ENCODE measurements at regions not wholly inside any gene's neighbourhood (a gene's known extent, or its start where the extent isn't known, plus 50 kb on each side); places are given as distances from the start of the nearest gene placed in this dataset.

- no peak for DNase-seq (ENCODE audit: low read depth in 3 of 3)
Observed at GRCh38 chr2:226213717-226214116, 585.9 kb downstream of the IRS1 start.

DNA sequence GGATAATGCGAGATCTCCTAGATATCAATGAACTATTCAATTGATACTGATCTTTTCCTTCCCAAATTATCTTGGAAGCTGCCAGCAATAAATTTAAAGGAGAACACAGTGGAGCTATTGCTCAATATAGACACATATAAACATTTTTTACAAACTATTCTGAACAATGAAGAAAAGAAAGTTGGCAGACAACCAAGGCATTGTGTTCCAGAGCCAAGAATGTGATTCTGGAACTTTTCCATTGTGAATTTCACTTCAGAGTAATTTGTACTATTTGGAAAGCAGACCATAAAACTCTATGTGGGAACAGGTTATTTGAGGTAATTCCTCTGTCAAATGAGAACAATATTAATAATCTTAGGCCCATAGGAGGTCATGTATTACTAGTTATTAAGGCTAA, 588.2 kb downstream of the IRS1 start:
- no peak for DNase-seq (ENCODE audit: low read depth in 3 of 3)

GRCh38 chr2:226208726-226209125, 590.9 kb downstream of the IRS1 start:
- no peak for DNase-seq (ENCODE audit: low read depth in 3 of 3)

DNA sequence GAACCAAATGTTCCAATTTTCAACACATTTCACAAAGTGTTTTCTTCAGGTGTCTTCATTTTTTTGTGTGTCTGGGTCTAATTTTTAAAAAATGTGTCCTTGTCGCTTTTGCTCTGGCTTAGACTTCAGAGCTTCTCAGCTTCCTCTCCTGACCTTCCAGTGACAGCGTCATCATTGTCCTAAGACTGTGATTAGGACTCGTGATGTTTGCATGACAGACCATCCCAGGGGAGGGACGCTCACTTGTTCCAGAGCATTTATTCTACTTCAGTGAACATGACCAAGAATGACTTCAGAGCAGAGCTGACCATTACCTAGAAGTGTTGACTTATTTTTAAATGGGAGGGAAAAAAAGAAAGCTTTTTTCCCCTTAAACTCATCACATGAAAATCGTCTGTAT, 591.9 kb downstream of the IRS1 start:
- no peak for DNase-seq (ENCODE audit: low read depth in 3 of 3)

GRCh38 chr2:226199555-226199954, 600.1 kb downstream of the IRS1 start:
- no peak for DNase-seq (ENCODE audit: low read depth in 3 of 3)

GRCh38 chr2:226198956-226199355, 600.7 kb downstream of the IRS1 start:
- no peak for DNase-seq (ENCODE audit: low read depth in 3 of 3)

DNA sequence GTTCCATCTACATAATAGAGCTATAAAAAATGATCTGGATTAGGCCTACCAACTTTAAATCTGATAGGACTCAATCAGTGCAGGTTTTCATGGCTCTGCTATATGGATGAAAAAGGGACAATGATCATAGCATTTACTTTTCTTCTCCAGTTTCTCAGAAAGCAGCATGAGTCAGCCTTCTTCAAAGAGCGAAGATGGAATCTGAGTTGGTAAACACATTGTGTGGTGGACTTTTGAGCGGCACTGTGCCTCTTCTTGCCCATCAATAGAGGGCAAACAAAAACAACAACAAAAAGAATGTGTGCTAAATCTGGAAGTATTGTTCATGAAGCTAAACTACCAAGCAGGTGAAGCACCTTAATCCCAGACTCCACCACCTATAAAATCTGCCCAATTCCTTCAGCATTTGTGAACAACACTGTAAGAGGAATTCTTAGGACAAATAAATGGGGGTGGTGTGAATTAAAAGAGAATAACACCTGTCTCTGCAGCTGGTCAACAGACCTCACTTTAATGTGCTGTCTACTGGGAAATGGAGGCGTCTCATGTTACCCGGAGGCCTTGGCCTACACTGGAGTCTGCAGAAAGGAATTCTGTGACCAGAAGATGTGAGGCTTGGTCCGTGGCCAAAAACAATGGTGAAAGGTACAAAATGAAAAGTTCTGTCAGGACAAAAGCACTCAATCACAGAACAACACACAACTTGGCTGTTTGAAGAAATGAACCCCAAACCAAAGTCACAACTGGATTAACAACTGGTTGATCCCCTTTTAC, 609.0 kb downstream of the IRS1 start:
- no peak for DNase-seq (ENCODE audit: low read depth in 3 of 3)

- no peak for DNase-seq (ENCODE audit: low read depth in 3 of 3)
Observed at GRCh38 chr2:226189061-226189460, 610.6 kb downstream of the IRS1 start.

DNA sequence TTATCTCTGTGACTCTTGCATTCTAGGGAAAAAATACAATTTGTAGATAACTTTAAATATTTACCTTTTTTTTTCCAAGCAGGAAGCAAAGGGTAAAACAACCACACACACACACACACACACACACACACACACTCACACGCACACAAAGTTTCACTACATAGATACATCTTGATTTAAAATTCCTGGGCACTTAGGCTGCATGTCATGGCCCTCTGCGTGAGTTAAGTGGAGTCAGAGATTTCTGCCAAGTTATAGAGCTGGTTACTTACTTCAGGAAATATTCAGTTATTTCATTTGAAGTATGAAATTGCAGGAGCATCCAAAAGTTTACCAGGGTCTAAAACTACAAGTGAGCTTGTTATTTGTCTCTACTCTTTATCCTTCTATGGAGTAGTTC, 612.0 kb downstream of the IRS1 start:
- DNase-seq (ENCODE audit: low read depth in 3 of 3) = no peak

GRCh38 chr2:226187156-226187555, 612.5 kb downstream of the IRS1 start:
- DNase-seq (ENCODE audit: low read depth in 3 of 3) = no peak

- DNase-seq (ENCODE audit: low read depth in 3 of 3) = no peak
Observed at GRCh38 chr2:226185616-226186211, 613.9 kb downstream of the IRS1 start.

- DNase-seq (ENCODE audit: low read depth in 3 of 3) = no peak
Observed at GRCh38 chr2:226184940-226185615, 614.5 kb downstream of the IRS1 start.

GRCh38 chr2:226184540-226184939, 615.1 kb downstream of the IRS1 start:
- DNase-seq (ENCODE audit: low read depth in 3 of 3) = no peak

GRCh38 chr2:226183550-226183949, 616.1 kb downstream of the IRS1 start:
- DNase-seq (ENCODE audit: low read depth in 3 of 3) = no peak

DNA sequence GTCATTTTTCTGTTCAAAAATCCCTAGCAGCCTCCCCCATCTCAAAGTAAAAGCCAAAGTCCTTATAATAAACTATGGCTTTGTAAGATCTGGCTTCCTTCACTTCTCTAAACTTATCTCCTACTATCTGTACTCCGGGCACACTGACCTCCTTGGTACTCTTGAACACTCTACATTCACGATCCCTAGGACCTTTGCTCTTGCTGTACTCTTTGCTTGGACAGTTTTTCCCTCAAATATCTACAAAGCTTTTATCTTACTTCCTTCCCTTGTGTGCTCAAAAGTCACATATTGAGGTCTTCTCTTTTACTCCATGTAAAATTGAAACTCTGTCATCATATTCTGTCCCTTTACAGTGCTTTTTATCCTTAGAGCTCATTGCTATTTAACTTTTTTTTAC, 616.6 kb downstream of the IRS1 start:
- no peak for DNase-seq (ENCODE audit: low read depth in 3 of 3)

DNA sequence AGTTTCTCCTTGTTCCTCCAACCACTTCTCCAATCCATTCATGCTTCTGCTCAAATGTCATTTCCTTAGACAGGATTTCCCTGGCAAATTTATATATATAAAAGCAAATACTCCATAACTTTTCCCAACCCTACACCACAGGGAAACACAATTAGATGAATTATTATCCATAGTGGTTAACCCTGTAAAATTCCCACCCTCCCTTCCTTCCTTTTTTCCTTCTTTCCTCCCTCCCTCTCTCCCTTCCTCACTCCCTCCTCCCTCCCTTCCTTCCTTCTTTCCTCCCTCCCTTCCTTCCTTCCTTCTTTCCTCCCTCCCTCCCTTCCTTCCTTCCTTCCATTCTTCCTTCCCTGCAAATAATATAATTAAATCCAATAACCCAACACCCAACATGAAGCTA, 617.7 kb downstream of the IRS1 start:
- DNase-seq (ENCODE audit: low read depth in 3 of 3) = no peak

DNA sequence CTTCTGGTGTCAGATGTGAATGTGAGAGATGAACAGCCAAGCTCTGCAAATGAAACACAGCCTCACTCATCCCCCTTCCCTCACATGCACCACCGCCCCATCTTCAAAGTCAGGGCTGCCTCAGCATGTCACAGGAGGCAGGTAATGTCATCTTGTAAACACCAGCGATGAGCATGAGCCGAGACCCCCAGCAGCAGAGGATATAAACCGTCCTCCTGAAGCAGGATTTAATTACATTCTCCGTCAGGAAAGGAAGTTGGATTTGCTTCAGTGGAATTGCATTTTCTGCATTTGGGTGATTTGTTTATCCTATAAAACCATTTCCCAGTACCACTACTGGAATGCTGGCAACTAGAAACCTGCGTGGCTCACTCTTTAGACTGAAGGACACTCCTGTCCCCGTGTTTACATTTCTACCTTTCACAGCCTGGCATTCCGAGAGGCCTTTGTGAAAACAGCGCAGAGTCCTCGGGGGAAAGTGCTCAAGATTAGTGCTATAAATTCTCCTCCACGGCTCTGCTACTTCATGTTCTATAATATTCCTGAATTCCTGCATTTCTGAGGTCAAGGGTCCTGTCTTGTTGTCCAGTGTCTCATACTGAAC, 619.2 kb downstream of the IRS1 start:
- no peak for DNase-seq (ENCODE audit: low read depth in 3 of 3)

GRCh38 chr2:226179010-226179409, 620.6 kb downstream of the IRS1 start:
- DNase-seq (ENCODE audit: low read depth in 3 of 3) = no peak

DNA sequence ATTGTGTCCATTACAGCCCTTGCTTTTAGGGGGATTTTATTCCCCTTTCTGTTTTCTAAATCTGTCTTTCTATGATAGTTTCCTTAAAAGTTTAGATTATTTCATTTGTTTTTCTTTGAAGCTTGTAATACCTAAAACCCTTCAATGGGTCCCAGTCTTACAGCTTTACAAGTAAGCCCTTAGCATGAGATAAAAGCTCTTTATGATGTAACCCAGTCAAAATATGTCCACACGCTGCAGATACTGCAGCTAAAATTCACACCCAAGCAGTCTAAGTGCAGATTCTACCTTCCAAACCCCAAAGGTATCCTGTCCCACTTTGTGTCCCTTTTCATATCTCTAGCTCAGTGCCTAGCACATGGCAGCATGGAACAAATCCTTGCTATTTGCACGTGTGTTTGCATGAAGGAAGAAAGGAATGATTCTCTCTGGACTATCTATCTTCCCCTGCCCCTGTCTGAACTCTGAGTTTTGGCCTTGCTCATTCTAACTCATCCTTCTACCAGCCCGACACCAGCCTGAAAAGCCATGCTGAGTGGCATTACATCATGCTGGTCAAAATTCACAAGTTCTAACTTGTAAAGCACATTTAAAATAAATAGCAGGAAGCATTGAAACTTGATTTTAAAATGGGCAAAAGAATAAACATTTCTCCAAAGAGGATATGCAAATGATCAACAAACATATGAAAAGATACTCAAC, 623.2 kb downstream of the IRS1 start:
- DNase-seq (ENCODE audit: low read depth in 3 of 3) = no peak

DNA sequence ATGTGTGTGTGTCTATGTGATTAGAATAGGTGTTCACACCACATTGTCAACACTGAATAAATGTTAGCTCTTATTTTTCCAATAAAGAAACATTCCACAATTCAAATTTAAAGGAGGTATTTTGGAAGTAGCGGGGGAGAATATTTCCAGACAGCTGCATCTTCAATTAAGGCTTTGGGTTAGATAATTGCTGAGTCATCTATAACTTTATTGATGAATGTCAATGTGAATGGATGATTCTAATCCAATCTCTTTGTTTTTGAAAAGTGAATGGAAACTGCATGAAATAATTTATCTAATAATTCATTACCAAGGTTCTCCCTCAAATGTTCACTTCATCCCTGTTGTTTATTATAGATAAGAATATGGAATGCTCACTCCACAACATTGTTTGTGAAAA, 625.2 kb downstream of the IRS1 start:
- DNase-seq (ENCODE audit: low read depth in 3 of 3) = no peak

DNA sequence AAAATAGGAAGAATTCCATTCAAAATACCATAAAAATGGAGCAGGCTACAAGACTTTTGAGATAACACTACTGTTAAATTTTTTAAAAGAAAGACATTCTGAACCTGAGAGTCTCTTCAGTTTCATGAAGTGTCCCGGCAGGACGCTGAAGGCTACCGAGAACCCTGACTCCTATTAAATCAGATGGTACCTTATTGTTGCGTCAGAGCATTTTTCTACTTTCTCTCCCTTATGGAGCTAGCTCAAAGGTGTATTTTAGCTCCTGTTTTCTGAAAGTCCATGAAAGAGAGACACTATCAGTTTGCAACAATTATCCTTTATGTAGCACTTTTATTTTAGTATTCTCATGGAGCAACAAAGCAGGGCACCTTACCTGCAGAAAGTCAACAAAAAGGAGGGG, 626.7 kb downstream of the IRS1 start:
- DNase-seq (ENCODE audit: low read depth in 3 of 3) = no peak

DNA sequence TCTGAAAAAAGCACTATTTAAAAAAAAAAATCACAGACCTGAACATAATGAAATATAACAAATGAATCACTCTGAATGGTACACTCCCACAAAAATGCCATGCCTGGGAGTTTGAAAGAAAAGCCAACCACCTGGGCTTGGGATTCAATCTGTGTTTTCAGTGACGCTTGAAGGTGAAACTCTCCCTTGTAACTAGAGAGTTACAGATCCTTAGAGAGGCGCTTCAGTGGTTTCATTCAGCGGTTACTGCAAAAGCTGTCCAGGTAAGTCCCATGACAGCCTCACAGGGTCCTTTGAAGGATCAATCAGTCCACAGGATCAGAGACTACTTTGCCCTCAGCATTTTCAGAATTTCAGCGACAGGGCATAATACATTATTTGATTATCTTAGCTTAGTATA, 627.3 kb downstream of the IRS1 start:
- DNase-seq (ENCODE audit: low read depth in 3 of 3) = no peak

Data from stimulated activated CD4-positive, alpha-beta T cell treated with anti-CD3 and anti-CD28 coated beads, TNF-alpha, amount 100 ng/mL, for 24 hours (primary cell).